Stromal cell of bone marrow (primary cell): ENCODE measurements at regions not wholly inside any gene's neighbourhood (a gene's known extent, or its start where the extent isn't known, plus 50 kb on each side); places are given as distances from the start of the nearest gene placed in this dataset.
"Not testable (repeated sequence)": the region's sequence is repeated elsewhere in the genome, so short reads cannot be mapped to it uniquely, and the experiment has no call there.

Source experiments
- DNase-seq: peaks from one replicate; pipeline ENCODE4 v3.0.0-alpha.2; 2012; ENCODE audit warnings: low read depth

DNA sequence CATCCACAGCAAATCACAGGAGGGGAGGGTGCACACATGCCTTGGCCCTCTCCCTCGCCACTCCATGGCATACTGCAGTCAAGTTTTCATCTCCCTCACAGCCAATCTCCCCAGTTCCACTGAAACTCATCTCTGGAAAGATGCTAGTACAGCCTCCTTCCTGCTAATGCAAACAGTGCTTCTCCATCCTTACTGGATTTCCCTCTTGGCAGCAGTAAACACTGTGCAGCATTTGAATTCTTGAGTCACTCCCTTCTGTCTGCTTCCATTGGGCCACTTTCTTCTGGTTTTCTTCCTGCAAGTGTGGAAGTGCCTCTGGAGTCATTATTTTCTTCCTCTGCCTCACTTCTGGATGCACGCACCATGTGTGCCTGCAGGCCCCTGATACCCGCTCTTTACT lies 460.3 kb downstream of the QKI start:
- DNase-seq, result no peak

DNA sequence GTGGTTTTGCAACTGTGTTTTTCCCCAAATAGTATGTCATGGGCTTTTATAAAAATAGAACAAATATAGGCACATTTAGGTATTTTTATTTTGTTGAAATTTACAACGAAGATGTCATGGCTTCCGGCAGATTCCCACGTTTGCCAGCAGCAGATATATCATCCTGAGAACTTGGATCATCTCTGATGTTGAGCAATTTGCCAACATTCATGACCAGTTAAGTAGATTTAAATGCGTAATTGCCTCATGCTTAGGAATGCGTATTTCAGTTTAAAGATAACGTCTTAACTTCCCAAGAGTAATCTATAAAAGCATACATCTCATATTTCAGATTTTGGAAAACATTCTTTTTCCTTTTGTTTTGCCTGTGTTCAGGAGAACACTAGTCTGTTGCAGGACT lies 457.8 kb downstream of the QKI start:
- peak; percentile 72 for DNase-seq

DNA sequence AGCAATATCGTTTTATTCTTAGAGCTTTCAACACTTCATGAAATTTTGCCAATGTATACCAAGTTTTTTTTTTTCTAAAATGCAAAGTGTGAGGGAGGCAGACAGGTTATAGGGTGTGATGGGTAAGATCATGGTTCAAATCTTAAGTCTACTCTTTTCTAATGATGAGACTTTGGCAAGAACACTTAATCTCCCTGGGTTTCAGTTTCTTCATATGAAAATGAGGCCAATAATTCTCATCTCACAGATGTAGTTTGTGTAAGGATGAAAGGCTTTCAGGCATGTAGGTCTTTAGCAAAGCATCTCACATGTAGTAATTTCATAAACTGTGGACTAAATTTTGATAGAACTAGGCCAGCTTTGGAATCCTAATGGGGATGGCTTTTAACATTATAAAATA lies 457.1 kb downstream of the QKI start:
- no peak for DNase-seq

DNA sequence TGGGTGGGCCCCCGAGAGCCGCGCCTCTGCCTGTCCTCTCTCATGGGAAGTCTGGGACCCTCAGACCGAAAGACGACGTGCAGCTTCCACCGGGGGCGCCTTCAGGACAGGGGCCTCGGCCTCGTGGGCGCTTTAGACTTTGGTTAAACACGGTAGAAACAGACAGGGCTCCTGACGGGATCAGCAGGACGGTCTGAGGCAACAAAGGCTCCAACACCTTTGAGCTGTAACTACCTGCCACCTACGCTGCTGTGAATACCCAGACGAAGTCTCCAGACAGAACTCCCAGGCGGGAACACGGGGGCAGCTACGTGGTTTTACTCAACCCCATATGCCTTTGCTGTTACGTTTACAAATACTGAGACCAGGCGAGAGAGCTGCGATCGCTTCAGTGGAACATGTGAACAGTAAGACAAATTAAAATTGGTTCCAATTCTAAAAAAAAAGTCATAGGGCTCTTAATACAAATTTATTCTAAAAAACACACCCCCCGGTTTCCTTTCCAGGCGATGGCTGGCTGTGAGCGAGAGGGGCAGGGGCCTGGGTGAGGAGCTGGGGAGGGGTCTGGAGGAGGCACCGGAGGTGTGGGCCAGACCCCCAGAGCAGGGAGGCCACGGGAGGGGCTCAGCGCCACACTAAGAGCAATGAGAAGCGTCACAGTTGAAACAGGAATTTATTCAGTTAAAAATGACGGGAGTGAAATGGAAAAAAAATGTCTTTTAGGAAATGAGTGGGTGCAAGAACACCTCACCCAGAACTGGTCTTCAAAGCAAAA lies 453.2 kb downstream of the QKI start:
- no peak for DNase-seq

DNA sequence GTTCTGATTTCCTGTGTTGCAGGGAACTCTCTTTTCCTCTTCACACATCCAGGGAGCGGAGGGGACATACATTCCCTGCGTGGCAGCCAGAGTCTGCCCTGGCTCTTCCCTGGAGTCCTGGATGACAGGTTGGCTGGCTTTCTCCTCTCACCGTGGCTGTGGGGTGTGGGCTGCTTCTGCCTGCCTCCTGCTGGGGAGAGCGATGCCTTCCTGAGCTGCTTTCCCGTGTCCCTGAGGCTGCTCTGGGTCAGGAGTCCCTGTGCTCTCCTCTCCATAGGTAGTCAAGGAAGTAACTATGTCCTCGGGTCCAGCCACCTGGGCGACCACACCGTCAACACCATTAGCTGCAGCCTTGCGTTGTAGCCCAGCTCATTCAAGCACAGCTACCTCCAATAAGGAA lies 451.7 kb downstream of the QKI start:
- DNase-seq, result no peak

DNA sequence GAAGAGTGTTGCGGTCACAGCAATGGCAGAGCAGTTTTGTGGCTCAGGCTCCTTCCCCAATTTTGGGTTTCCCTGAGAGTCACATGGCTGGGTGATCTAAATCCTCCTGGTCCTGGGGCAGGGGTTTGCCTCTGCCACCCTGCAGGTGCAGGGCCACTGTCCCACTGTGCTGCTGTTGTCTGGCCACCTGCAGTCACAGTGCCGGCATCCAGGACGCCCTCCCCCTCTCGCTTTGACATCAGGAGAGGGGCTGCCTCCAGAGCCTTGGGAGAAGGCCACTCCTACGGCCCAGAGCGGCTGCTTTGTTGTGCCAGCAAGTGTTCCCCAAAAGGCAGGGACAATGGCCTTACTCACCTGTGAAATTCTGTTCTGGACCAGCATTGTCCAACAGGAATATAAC lies 449.0 kb downstream of the QKI start:
- no peak for DNase-seq

DNA sequence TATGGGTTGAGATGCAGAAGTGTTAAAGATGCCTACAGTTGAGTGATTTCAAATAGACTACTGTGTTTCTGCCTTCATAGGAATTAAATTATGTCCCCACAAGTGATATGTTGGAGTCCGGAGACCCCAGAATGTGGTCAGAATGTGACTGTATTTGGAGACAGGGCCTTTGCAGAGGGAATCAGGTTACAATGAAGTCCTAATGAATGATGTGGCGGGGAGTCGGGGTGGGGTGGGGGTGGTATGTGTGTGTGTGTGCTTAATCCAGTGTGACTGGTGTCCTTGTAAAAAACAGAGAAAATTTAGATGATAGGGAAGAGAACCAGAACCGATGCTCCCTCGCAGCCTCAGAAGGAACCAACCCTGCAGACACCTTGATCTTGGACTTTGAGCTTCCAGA lies 448.2 kb downstream of the QKI start:
- no peak for DNase-seq

DNA sequence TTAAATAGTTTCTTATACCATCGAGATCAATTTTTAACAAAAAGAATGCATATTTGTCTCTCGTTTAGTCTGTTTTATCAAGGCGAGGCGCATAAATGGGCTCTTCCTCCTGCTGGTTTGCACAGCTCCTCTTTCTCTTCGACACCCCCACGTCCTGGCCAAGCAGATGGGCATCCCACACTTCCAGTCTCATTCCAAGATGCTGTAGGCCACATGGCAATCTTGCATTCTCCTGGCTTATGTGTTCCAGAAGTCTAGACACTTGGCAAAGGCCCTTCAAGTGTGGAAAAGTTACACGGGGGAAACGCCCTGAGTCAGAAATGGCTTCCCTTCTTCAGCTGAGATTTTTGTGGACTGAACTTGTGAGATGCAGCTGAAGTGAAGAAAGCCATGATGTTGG lies 447.1 kb downstream of the QKI start:
- DNase-seq, result no peak

DNA sequence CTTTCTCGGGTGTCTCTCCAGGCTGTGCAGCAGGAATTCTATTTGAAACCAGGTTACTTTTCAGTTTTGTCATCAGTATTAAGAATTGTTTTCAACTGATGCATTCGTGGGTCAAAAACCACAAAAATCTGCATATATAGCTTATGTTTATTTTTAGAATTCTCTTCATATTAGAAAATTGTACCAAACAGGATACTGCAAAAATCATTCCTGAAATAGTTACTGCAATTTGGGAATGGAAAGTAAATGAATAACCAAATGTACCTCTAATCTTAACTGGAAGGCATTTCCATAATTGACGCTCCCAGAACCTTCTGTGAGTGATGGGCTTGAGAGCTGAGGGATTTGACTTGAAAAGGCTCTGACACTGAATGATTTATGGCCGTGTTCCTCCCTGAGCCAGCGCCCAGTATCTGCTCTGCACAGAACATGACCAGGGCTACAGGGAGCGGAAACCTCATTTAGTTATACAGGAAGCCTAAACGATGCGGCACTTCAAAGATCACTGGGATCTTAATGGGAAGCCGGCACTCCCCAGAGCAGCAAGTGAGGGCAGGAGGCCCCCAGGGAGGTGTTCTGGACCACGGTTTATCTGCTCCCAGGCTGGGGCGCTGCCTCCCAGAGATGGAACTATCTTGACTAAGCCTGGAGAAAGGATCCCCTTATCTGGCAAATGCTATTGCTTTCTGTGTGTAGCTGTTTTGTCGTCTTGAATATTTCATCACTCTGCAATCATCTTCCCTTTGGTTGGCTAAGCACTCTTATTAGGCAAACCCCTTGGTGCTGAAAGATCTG lies 446.0 kb downstream of the QKI start:
- peak; percentile 17 for DNase-seq

DNA sequence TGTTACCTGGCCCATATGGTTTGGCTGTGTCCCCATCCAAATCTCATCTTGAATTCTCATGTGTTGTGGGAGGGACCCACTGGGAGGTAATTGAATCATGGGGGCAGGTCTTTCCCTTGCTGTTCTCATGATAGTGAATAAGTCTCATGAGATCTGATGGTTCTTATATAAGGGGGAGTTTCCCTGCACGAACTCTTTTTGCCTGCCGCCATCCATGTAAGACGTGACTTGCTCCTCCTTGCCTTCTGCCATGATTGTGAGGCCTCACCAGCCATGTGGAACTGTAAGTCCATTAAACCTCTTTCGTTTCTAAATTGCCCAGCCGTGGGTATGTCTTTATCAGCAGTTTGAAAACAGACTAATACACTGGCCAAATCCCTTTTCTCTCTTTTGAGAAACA lies 444.4 kb downstream of the QKI start:
- DNase-seq, result not testable (repeated sequence)

DNA sequence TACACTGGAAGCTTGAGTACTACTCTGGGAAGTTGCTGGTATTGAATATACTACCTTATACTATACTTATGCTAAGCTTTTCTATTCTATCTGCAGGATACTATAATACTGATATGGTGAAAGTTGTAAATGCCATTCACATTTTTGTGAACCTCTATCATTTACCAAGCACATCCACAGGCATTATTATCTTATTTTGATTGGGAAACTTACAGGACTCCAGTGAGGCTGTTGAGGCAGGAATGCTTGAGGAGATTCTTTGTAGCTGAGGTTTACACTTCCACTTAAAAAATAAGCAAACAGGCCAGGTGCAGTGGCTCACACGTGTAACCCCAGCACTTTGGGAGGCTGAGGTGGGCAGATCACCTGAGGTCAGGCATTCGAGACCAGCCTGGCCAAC lies 442.9 kb downstream of the QKI start:
- DNase-seq, result no peak

DNA sequence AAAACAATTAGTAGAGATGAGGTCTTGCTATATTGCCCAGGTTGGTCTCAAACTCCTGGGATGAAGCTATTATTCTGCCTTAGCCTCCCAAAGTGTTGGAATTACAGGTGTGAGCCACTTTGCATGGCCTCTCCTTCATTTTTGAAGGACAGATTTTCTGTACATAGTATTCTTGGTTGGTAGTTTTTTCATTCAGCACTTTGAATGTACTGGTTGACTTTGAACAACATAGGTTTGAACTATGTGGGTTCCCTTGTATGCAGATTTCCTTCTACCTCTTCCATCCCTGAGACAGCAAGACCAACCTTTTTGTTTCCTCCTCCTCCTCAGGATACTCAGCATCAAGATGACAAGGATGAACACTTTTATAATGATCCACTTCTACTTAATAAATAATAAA lies 436.4 kb downstream of the QKI start:
- DNase-seq, result no peak

DNA sequence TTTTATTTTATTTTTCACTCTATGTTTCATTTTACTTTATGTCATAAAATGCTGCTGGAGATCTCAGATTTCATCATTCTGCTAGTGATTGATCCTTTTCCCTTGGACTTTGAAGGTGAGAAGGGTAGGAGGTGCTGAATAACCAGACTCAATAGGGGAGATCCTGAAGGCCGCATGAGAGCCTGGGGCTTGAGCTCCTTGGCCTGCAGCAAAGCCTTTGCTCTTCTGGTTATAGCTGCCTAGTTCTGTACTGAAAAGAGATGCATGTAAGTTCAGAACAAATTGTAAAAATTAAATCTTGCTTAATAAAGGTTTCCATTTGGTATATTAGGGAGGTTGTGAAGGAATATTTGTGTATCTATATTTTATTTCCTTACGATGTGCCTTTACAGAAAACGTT lies 430.2 kb downstream of the QKI start:
- no peak for DNase-seq

DNA sequence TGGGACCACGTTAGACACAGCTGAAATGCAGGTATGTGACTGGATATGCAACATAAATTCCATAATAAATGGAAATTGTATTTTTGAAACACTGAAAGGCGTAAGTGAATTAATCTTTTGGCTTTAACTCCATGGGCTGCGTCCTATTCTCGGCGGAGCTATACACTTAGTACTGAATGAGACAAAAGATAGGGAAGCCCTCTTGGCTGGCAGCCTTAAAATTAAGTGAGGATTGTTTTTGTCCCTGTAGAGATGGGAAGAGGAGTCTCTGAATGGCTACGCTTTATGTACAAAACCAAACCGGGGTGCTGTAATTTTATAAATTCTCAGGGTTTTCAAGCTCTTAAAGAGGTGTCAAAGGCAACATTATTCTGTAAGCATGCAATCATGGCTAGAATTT lies 429.8 kb downstream of the QKI start:
- no peak for DNase-seq

DNA sequence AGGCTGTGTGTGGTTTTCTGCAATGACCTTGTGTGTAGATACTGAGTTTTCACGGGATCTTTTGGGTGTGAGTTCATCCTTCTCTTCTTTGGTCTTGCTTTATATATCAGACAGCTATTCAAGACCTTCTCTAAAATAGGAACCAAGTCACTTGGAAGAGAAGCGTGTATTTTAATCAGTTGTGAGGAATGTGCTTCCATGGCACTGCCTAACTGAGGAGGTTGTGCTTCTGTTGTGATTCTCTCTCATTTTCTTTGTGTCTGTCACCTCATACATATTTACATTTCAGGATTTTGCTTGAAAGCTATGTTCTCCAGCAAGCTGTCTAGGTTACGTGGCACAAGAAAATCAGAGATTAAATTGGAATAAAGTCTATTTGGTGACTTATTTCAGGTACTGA lies 428.7 kb downstream of the QKI start:
- DNase-seq, result no peak

DNA sequence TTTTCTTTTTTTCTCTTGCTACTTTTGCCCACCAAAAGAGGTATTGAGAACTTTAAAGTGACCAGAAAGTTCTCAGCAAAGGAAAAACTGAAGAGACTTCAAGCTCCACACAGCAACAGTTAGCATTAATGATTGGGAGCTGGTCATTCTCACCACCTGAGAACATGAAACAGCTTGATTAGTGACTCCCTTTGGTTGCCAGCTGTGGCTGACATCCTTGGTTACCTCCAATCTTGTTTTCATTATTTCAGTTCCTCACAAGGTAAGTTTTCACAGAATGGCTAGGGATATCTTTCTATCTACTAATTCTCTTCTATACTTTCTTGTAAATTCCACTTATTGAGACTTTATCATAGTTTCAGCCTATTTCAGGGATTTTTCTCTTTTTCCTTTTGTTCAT lies 427.9 kb downstream of the QKI start:
- no peak for DNase-seq

DNA sequence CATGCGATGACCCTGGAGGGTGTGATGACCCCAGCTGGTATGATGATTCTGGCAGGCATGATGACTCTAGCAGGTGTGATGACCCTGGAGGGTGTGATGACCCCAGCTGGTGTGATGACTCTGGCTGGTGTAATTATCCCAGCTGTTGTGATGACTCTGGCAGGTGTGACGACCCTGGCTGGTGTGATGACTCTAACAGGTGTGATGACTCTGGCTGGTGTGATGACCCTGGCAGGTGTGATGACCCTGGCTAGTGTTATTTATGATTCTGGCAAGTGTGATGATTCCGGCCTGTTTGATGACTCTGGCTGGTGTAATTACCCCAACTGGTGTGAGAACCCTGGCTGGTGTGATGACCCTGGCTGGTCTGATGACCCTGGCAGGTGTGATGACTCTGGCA lies 427.2 kb downstream of the QKI start:
- no peak for DNase-seq

DNA sequence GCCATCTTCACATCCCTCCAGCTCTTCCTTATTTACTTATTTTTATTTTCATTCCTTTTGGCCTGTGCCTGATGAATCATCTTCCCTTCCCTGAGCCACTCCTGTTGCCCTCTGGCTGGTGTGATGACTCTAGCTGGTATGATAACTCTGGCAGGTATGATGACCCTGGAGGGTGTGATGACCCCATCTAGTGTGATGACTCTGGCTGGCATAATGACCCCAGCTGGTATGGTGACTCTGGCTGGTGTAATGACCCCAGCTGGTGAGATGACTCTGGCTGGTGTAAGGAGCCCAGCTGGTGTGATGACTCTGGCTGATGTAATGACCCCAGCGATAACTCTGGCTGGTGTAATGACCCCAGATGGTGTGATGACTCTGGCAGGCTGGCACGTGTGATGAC lies 426.8 kb downstream of the QKI start:
- no peak for DNase-seq

DNA sequence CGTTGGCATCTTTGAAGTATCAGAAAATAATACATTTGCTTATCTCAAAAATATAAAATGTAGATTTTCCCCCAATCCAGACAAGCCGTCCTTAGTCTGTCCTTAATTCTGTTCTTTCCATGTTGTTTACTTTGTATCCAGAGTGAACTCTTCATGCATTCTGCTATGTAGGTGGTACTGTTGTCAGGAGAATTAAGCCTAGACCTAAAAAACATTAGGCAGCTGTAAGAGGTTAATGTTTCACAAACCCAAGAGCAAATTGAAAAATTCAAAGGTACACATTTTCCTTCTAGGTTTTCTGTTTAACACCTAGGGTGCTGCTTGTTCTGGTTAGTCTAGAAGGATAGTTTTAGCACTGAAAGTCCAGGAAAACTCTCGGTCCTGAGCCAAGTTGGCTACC lies 426.4 kb downstream of the QKI start:
- DNase-seq, result no peak

DNA sequence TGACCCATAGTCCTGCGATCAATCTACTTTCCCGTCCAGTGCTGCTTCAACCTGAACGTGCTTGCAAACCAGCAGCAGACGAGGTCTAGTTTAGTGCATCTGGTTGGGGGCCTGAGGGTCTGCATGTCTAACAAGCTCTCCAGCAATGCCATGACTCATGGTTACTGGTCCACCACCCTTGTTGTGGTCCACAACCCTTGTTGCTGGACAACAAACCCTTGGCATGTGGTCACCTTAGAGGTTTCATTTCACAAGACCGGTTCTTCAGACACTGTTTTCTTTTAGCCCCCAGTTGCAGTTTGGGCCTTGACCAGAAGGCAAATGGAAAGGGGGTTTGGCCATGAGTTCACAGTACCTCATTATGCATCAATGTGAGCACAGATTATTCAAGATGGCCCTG lies 424.8 kb downstream of the QKI start:
- no peak for DNase-seq

DNA sequence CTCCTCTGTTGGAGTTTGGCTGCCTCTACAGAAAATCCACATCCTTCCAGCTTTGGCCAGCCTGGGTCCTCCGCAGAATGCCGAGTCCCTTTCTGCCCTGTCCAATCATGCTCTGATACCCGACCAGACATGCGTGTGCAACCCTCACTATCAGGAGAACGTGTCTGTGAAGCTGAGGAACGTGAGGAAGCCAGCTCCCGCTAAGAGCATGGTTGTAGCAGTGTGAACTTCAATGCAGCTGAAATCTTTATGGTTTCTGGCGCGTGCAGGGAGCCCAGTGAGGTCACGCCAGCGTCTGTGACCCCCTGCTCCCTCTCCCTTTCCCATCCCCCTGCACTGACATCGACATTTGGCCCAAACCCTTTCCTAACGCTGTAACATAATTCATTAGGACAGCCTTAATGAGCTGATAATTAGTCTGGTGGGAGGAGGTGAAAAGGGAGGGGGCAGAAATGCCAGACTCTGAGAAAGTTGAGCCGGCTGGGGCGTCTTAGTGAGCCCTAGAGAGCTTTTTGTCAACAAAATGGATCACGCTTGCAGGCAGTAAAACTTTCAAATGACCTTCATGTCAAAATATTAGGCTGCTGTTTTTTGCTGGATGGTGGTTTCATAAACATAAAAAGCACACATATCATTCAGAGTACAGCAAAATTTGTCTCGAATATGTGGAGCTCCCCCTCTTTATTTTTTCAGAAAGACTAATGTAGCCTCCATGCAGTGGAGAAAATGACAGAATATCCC lies 423.3 kb downstream of the QKI start:
- DNase-seq, result no peak

DNA sequence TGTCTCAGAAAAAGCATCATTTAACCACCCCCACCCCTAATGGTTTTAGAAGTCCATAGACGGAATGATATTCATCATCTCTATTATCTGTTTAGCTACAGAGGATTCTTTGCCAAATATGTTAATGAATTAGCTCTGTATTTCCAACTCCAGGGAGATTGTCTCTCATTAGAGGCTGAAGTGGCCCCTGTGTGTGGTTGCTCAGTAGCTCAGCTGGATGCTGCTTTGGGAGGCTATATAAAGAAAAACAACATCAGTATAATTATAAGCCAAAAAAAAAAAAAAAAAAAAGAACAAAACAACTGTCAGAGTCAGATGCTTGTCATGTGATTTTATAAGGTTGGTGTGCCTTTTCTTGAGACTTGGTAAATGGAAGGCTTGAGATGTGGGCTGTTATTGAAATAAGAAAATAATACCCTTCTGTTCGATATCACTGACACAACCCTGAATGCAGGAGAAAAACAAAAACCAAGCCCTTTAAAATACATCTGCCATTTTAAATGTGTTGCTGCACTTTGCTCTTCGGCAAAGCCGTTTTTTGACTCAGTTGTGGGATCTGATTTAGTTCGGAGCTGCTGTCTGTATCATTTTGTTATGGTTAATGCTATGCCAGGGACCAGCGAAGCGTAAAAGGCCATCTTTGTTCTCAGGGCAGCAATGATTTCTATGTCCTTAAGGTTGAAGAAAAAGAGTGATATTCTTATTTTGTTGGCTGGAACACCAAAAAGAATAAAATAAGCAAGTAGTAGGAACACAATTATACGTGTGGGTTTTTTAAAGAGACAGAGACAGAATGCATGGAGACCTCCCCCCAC lies 422.6 kb downstream of the QKI start:
- DNase-seq, result no peak
